ENCODE measurements at regions not wholly inside any gene's neighbourhood (a gene's known extent, or its start where the extent isn't known, plus 50 kb on each side); places are given as distances from the start of the nearest gene placed in this dataset.
"Not testable (repeated sequence)": the region's sequence is repeated elsewhere in the genome, so short reads cannot be mapped to it uniquely, and the experiment has no call there.

DNA sequence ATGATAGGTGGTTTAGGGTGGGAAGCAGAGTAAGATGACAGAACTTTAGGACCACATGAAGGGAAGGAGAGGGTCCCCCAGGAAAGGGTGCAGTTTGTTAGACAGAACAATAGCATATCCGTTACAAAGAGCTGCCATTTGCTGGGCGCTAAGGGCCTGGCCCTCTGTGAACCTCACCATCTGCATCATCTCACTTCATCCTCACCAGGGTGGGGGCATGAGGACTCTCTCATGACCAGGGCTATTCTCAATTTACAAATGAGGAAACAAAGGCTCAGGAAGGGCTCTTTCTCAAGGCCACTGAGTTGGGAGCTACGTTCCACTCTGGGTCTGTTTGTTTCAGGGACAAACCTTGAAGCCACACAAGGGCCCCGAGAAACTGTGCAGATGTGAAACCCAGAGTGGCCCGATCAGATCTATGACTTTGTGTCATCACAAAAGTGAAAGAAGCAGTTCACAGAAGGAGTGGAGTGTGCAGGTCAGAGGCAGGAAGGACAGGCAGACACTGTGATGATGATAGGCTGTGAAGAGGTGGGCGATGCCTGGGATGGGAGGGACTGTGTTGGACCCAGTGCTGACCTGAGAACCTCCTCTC lies 304.8 kb upstream of the PLGLB2 start:
- H3K79me2 ChIP-seq (ENCODE audit: insufficient read depth, low read length); CTCF ChIA-PET (ENCODE audit: low intra/inter-chr PET ratio, low total read pairs): not testable (repeated sequence)

DNA sequence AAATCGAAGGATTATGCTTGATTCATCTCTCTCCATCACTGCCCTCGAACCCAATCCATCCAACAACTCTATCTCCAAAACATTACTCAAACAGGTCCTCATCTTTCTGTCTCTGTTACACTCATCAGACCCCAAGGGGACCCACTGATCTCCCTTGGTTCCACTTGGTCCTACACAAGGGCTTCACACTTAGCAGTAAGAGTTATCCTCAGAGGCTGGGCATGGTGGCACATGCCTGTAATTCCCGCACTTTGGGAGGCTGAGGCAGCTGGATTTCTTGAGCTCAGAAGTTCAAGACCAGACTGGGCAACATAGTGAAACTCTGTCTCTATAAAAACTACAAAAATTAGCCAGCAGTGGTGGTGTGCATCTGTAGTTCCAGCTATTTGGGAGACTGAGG lies 302.9 kb upstream of the PLGLB2 start:
- H3K36me3 ChIP-seq (replicated peaks in 1 of 2; ENCODE audit: control insufficient read depth in 1 of 2, insufficient read depth in 2 of 2, low read length in 2 of 2); intact Hi-C loops (cut with micrococcal nuclease; ENCODE audit: unreplicated experiment); H3K4me3 ChIP-seq (replicated peaks in 1 of 3; ENCODE audit: insufficient read depth in 1 of 3, low read depth in 2 of 3, low read length in 3 of 3); H2AFZ ChIP-seq (ENCODE audit: low read length); H3K4me1 ChIP-seq (ENCODE audit: insufficient read depth, low read length); BruUV-seq (replicated peaks); H4K20me1 ChIP-seq (ENCODE audit: insufficient read depth, low read length); POLR2A ChIA-PET; H3K79me2 ChIP-seq (ENCODE audit: insufficient read depth, low read length); in situ Hi-C loops (cut with HindIII; ENCODE audit: extremely low pct_ligation_motif_present, low pct_unique_long_range_greater_than_20kb); FAIRE-seq; H3K9me3 ChIP-seq (ENCODE audit: low read length); H3K9ac ChIP-seq (ENCODE audit: insufficient read depth, low read depth, low read length); CTCF ChIA-PET (ENCODE audit: low intra/inter-chr PET ratio, low total read pairs); H3K27ac ChIP-seq (ENCODE audit: extremely low read length, insufficient read depth, low read length); DNase-seq (ENCODE audit: low spot score); ATAC-seq; H3K4me2 ChIP-seq (ENCODE audit: low read depth, low read length); H3K27me3 ChIP-seq (ENCODE audit: control insufficient read depth in 1 of 2, insufficient read depth in 2 of 2, low read length in 2 of 2): not testable (repeated sequence)
- 6% methylated on average over 3 of the region's 3 CpGs for WGBS (ENCODE audit: low lambda C conversion rate)

More for the DNA sequence above, 304.8 kb upstream of the PLGLB2 start:
- FAIRE-seq; DNase-seq (ENCODE audit: low spot score); POLR2A ChIA-PET; H2AFZ ChIP-seq (ENCODE audit: low read length); H3K36me3 ChIP-seq (replicated peaks in 1 of 2; ENCODE audit: control insufficient read depth in 1 of 2, insufficient read depth in 2 of 2, low read length in 2 of 2); H3K4me2 ChIP-seq (ENCODE audit: low read depth, low read length); in situ Hi-C loops (cut with HindIII; ENCODE audit: extremely low pct_ligation_motif_present, low pct_unique_long_range_greater_than_20kb); H4K20me1 ChIP-seq (ENCODE audit: insufficient read depth, low read length); H3K4me1 ChIP-seq (ENCODE audit: insufficient read depth, low read length); H3K27me3 ChIP-seq (ENCODE audit: control insufficient read depth in 1 of 2, insufficient read depth in 2 of 2, low read length in 2 of 2); intact Hi-C loops (cut with micrococcal nuclease; ENCODE audit: unreplicated experiment); H3K9ac ChIP-seq (ENCODE audit: insufficient read depth, low read depth, low read length); H3K27ac ChIP-seq (ENCODE audit: extremely low read length, insufficient read depth, low read length); BruUV-seq (replicated peaks); H3K4me3 ChIP-seq (replicated peaks in 1 of 3; ENCODE audit: insufficient read depth in 1 of 3, low read depth in 2 of 3, low read length in 3 of 3); ATAC-seq; H3K9me3 ChIP-seq (ENCODE audit: low read length): not testable (repeated sequence)
- WGBS (ENCODE audit: low lambda C conversion rate) = 29% methylated on average over 5 of the region's 6 CpGs

DNA sequence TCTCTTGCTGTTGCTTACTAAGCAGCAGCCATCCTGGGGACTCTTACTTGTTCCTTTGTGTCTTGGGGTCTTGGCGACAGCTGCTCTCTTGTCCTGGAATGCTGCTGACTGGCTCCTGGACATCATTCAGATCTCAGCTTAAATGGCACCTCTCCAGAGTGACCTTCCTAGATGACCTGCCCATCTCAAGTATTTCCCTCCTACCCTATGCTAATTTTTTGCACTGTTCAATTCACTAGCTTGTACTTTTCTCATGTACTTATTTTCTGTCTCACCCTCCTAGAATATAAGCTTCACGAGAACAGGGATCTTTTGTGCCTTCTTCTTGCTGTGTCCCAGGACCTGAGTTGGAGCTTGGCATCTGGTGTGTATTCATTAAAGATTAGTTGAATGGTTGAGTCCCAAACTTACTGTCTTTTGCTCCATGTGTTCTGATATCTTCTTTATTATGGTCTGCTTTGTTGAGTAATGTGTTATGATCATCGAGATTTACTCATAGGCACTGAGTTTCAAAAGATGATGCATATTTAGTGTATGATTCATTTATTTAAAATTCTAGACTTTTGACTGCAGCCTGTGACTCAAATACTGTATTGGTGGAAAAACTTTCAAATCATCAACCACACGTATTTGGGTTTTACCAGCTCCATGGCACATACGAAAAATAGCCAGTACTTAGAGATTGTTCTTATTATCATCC lies 302.1 kb upstream of the PLGLB2 start:
- ATAC-seq; H3K4me3 ChIP-seq (replicated peaks in 1 of 3; ENCODE audit: insufficient read depth in 1 of 3, low read depth in 2 of 3, low read length in 3 of 3); H3K27me3 ChIP-seq (ENCODE audit: control insufficient read depth in 1 of 2, insufficient read depth in 2 of 2, low read length in 2 of 2); H3K36me3 ChIP-seq (replicated peaks in 1 of 2; ENCODE audit: control insufficient read depth in 1 of 2, insufficient read depth in 2 of 2, low read length in 2 of 2); H3K27ac ChIP-seq (ENCODE audit: extremely low read length, insufficient read depth, low read length); H3K79me2 ChIP-seq (ENCODE audit: insufficient read depth, low read length); FAIRE-seq; POLR2A ChIA-PET; H3K9me3 ChIP-seq (ENCODE audit: low read length); H2AFZ ChIP-seq (ENCODE audit: low read length); BruUV-seq (replicated peaks); H3K4me1 ChIP-seq (ENCODE audit: insufficient read depth, low read length); DNase-seq (ENCODE audit: low spot score); H4K20me1 ChIP-seq (ENCODE audit: insufficient read depth, low read length); H3K9ac ChIP-seq (ENCODE audit: insufficient read depth, low read depth, low read length); H3K4me2 ChIP-seq (ENCODE audit: low read depth, low read length); intact Hi-C loops (cut with micrococcal nuclease; ENCODE audit: unreplicated experiment); in situ Hi-C loops (cut with HindIII; ENCODE audit: extremely low pct_ligation_motif_present, low pct_unique_long_range_greater_than_20kb); CTCF ChIA-PET (ENCODE audit: low intra/inter-chr PET ratio, low total read pairs): not testable (repeated sequence)
- WGBS (ENCODE audit: low lambda C conversion rate) = 42% methylated on average over 3 of the region's 5 CpGs

DNA sequence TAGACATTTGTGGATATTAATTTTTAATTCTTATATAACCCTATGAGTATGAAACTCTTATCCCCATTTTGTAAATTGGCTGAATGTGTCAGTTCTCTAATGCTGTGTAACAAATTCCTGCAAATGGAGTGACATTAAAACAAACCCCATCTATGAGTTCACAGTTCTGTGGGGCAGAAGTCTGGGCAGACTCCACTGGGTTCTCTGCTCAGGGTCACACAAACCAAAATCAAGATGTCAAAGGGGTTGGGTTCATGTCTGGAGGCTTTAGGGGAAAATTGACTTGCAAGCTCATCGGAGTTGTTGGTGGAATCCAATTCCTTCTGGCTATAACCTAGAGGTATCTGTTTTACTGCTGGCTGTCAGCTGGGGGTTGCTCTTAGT lies 301.6 kb upstream of the PLGLB2 start:
- H2AFZ ChIP-seq (ENCODE audit: low read length); H4K20me1 ChIP-seq (ENCODE audit: insufficient read depth, low read length); ATAC-seq; H3K79me2 ChIP-seq (ENCODE audit: insufficient read depth, low read length); H3K27me3 ChIP-seq (ENCODE audit: control insufficient read depth in 1 of 2, insufficient read depth in 2 of 2, low read length in 2 of 2); H3K4me2 ChIP-seq (ENCODE audit: low read depth, low read length); H3K36me3 ChIP-seq (replicated peaks in 1 of 2; ENCODE audit: control insufficient read depth in 1 of 2, insufficient read depth in 2 of 2, low read length in 2 of 2); FAIRE-seq; H3K9me3 ChIP-seq (ENCODE audit: low read length); POLR2A ChIA-PET; DNase-seq (ENCODE audit: low spot score); H3K27ac ChIP-seq (ENCODE audit: extremely low read length, insufficient read depth, low read length); H3K4me3 ChIP-seq (replicated peaks in 1 of 3; ENCODE audit: insufficient read depth in 1 of 3, low read depth in 2 of 3, low read length in 3 of 3); H3K9ac ChIP-seq (ENCODE audit: insufficient read depth, low read depth, low read length); in situ Hi-C loops (cut with HindIII; ENCODE audit: extremely low pct_ligation_motif_present, low pct_unique_long_range_greater_than_20kb); CTCF ChIA-PET (ENCODE audit: low intra/inter-chr PET ratio, low total read pairs); H3K4me1 ChIP-seq (ENCODE audit: insufficient read depth, low read length); BruUV-seq (replicated peaks); intact Hi-C loops (cut with micrococcal nuclease; ENCODE audit: unreplicated experiment): not testable (repeated sequence)
- no CpG with 5 or more reads among the region's 1 CpG for WGBS (ENCODE audit: low lambda C conversion rate)
